GM19351 (cell line): ENCODE measurements at regions not wholly inside any gene's neighbourhood (a gene's known extent, or its start where the extent isn't known, plus 50 kb on each side); places are given as distances from the start of the nearest gene placed in this dataset.
"Not testable (repeated sequence)": the region's sequence is repeated elsewhere in the genome, so short reads cannot be mapped to it uniquely, and the experiment has no call there.

Experiments
- ATAC-seq: cut with Tn5 transposase; IDR thresholded peaks from one replicate; pipeline ENCODE4 v1.9.1; 2021; ENCODE audit warnings: mild to moderate bottlenecking, moderate library complexity; ENCODE audit not compliant: unreplicated experiment

DNA sequence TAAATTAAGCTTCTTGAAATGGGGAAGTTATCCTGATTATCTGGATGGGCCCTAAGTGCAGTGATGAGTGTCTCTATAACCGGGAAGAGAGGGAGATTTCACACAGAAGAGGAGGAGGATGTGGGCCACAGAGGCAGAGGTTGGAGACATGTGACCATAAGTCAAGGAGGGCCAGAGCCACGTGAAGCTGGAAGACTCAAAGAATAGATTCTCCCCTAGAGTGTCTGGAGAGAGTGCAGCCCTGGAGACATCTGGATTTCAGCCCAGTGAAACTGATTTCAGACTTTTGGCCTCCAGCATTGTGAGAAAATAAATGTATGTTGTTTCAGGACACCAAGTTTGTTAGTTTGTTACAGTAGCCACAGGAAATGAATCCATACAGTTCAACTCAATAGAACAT lies 442.9 kb downstream of the NTRK2 start:
- ATAC-seq, result no peak

DNA sequence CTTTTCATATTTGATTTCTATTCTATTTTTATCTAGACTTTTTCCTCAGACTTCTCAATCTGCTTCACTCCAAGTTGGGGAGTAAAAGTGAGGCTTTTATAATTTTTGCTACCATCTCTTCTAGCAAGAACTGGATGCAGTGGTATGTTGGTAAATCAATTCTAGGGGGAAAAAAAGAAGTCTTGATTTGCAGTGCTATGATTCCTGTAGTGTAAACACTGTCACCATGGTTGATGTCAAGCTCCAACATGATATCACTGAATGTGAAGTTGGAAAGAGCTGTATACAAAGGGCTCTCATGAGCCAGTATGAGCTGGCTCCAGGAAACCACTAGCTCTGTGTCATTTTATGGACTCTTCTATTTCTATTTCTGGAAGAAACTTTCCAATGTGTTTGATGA lies 439.2 kb downstream of the NTRK2 start:
- no peak for ATAC-seq

DNA sequence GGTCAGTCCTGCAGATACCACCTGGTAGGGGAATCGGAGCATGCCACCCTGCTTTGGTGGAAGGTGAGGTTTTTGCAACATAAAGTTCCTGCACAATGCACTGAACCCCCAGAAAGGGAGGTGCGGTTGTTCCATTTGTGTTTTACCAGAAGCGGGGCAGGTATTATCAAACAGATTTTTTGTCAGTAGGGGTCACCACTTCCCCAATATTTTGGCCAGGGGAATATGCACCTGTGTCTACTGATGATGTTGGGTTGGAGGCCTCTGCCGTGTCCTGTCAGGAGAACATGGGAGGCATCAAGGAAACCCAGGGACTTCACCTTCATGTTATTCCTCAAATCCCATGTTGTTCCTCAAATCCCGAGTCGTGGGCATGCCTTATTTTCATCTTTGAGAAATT lies 438.7 kb downstream of the NTRK2 start:
- ATAC-seq, result no peak

DNA sequence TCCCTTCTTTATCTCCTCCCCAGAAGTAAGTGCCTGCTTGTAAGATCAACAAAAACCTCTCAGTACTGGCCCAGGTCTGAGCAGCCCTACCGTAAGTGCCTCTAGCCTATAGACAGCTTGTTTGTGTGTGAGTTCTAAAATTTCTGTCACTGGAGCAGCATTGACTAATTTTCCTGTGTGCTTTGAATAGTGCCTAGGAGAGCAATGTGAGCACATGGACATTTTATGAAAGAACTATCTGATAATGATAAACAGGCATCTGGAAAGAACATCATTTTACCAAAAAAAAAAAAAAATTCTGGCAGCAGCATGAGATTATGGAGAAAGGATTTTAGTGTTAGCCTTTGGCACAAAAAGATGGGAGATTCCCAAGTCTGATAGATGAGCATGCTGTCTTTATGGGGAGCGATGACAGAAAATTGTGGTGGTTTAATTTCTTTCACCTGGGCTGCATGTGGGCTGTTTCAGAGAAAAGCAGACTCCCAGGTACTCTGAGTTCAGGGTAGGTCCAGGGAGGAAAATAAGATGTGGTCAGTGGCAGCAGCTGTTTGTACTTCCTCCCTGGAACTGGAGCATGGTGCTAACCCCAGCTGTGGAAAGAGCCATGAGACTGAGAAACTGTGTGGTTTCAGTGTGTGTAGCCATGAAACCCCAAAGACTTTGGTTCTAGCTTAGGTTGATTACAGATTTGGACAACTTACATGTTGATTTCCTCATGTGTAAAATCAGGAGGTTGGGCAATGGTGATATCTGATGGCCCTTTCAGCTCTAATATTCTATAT lies 419.9 kb downstream of the NTRK2 start:
- no peak for ATAC-seq

DNA sequence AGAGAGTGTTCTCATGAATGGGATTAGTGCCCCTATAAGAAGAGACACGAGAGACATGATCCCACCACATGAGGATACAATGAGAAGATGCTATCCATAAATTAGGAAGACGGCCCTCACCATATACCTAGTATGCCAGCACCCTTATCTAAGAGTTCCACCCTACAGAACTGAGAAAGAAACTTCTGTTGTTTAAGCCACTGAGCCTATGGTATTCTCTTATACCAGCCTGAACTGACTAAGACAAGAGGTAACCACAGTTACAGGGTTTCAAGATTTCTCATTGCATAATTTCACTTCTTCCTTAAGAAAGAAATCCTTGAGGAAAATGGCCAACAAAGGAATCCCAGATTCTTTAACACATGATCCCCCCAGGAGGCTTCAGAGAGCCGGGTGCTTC lies 412.4 kb downstream of the NTRK2 start:
- no peak for ATAC-seq

DNA sequence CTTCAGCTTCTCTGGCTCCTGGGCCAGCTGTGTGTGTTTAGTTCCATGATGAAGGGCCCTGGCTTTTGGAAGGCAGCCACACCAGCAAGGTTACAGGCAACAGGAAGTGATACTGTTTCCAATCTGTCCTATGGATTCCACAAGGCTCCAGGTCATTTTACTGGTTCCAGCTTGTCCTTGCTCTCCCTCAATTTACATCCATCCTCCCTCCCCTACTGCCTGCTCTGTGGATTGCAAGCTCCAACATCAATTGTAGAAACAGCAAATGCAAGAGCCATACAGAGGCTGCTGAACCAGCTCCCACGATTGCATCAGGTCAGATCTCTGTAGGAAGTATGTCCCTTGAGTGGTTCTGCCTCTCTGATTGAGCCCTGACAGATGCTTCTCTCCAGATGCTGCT lies 409.8 kb downstream of the NTRK2 start:
- ATAC-seq, result no peak

DNA sequence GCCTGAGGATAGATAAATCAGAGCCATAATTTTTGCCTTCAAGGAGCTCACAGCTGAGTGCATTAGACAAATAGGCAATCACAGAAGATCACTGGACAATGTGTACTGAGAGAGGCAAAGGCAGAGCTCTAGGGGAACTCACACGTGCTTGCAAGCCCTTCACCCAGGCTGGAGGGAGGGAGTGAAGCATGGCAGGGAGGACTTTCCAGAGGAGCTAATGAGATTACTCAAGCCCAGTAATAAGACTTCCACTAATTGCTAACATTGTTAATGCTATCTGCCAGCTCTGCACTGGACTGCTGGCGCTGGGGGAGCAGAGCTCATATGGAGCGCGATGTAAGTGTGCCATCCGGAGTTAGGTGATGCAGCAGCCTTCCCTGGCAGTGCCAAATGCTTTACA lies 408.4 kb downstream of the NTRK2 start:
- no peak for ATAC-seq

DNA sequence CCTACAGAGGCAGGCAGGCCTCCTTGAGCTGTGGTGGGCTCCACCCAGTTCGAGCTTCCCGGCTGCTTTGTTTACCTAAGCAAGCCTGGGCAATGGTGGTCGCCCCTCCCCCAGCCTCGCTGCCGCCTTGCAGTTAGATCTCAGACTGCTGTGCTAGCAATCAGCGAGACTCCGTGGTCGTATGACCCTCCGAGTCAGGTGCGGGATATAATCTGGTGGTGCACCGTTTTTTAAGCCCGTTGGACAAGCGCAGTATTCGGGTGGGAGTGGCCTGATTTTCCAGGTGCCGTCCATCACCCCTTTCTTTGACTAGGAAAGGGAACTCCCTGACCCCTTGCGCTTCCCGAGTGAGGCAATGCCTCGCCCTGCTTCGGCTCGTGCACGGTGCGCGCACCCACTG lies 407.6 kb downstream of the NTRK2 start:
- not testable (repeated sequence) for ATAC-seq
